GM19467 (cell line): ENCODE measurements at regions not wholly inside any gene's neighbourhood (a gene's known extent, or its start where the extent isn't known, plus 50 kb on each side); places are given as distances from the start of the nearest gene placed in this dataset.
"Not testable (repeated sequence)": the region's sequence is repeated elsewhere in the genome, so short reads cannot be mapped to it uniquely, and the experiment has no call there.

ENCODE experiments used
- ATAC-seq: cut with Tn5 transposase; IDR thresholded peaks from one replicate; pipeline ENCODE4 v1.9.1; 2021; ENCODE audit warnings: mild to moderate bottlenecking, moderate library complexity; ENCODE audit not compliant: unreplicated experiment

DNA sequence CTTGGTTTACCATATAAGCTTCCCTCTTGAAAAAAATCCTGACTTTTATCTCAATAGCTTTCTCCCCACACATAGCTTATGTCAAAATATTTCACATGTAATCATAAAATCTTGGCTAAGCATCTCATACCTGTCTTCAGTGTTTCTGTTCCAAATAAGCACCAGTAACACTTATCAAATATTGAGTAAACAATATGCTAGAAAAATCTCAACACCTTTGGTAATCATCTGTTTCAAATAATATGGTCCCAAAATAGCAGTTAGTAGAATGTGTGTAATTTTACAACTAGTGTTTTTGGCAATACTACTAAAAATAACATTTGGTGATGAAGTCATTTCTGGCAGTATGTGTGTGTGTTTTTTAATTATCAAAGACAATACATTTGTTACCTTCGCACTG lies 2138.2 kb downstream of the PCDH7 start:
- no peak for ATAC-seq

DNA sequence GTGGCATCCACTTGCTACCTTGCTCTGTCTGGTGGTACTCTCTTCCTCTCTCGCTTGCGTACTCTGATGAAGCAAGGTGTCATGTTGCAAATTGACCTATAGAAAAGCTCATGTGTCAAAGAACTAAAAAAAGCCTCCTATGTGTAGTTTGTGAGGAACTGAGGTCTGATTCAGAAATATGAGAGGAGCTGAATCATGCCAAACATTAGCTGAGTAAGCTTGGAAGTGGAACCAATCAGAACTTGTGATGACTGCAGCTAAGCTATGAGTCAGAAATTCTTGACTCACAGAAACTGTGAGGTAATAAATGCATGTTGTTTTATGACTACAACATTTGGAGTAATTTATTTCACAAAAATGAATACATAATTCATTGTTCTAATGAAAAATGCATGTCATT lies 2138.8 kb downstream of the PCDH7 start:
- no peak for ATAC-seq

DNA sequence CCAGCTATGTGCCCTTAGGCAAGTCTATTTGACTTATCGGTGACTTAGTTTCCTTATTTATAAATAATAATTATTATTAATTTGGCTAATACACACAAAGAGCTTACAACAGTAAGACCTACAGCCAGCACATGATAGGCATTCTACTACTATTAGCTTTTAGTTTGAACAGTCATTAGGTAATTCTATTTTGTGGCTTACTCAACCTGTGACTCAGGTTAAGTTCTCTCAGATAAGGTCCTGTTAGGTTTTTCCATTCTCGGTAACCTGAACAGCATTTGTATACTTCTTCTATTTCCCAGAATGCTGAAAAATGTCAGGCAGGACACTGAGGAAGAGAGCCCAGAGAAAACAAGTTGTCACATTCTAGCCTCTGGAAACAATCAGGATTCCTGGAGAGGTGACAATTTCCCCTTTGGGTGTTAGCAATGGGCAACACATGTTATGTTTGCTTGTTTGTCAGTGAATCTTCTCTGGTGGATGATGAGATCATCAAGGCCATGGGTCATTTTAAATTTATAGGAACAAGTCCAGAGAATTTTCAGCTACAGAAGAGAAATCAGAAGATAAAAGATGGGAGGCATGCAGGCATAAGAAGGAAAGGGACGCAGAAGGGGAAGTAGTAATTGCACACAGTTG lies 2144.7 kb downstream of the PCDH7 start:
- no peak for ATAC-seq

DNA sequence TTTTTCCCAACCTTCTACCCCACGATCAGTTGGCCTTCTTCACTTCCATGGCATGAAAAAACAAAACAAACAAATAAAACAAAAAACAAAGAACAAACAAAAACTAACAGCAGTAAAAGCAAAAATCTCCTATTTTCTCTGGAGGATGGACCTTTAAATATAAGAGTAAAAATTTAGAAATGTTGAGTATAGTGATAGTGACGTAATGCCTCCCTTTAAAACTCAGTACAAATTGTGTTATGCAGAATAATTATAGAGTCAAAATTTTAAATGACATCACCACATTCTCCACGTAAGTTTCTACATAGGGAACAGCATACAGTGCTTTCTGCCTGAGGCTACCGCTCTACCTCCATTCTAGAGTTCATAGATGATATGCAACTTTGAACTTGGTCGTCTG lies 2156.4 kb downstream of the PCDH7 start:
- ATAC-seq, result no peak

DNA sequence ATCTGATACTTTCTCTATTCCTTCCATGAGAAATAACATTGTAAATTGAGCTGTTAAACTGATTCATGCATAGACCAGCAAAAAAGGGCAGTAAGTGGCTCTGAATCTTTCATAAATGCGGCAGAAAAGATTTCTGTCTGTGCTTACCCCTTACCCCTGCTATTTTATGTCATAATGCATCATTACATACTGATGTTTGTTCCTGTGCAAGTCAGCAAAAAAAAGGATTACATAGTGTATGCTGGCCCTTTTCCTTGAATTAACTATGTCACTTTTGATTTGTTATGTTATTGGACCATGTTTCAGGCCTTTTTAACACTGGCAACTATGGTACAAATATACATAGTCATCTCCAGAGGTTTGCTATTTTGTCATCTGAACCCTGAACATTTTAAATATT lies 2159.7 kb downstream of the PCDH7 start:
- ATAC-seq, result no peak

DNA sequence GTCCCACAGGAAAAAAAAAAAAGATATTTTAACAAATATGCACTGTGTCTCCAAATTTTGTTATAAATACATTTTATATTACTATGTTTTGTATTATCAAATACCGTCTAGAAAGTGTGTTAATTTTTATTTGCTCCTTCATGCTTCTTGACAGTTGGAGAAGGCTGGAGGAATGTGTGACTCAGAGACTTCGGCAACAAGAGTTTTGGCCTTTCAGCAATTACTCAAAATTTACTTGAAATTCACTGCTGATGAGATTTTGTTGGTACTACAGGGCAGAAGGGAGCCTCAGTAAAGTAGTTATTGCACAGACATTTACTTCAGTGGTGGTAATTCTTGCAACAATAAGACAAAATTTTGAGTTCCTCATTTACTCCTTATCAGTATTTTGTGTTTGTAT lies 2164.0 kb downstream of the PCDH7 start:
- no peak for ATAC-seq

DNA sequence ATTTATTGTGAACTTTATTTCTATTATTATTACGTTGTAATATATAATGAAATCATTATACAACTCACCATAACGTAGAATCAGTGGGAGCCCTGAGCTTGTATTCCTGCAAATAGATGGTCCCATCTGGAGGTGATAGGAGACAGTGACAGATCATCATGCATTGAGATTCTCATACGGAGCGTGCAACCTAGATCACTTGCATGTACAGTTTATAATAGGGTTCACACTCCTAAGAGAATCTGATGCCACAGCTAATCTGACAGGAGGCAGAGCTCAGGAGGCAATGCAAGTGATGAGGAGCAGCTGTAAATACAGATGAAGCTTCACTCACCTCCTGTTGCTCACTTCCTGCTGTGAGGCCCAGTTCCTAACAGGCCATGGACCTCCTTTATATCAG lies 2170.2 kb downstream of the PCDH7 start:
- no peak for ATAC-seq

DNA sequence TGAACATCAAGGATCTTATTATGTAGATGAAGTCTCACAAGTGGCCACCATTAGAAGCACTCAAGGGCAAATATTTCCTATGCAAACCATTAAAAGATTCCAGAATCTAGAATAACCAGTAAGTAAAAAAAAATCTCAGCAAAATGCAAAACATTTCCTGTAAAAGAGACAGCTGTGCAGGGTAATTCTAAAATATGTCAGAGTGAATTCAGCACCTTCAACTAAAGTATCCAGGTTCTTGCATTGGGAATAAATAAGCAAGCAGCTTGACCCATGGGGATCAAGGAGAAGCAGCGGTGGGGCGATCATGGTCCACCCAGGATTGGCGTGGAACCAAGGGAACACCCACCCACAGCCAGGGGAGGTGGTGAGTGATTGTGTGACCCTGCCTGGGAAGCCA lies 2188.9 kb downstream of the PCDH7 start:
- no peak for ATAC-seq

DNA sequence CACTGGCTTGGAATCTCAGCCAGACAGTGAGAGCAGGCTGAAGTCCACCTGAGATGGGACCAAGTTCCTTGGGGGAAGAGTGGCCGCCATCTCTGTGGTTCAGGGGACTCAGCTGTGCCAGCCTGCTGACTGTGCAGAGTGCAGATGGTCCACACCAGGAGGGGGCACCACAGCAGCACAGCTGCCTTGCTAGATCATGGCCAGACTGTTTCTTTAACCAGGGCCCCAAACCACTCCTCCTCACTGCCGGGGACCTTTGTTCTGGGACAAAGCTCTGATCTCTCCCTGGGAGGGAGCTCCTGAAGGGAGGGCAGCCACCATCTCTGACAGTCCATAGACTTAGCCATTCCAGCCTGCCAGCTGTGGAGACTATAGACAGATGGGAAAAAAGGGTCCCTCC lies 2189.6 kb downstream of the PCDH7 start:
- no peak for ATAC-seq

DNA sequence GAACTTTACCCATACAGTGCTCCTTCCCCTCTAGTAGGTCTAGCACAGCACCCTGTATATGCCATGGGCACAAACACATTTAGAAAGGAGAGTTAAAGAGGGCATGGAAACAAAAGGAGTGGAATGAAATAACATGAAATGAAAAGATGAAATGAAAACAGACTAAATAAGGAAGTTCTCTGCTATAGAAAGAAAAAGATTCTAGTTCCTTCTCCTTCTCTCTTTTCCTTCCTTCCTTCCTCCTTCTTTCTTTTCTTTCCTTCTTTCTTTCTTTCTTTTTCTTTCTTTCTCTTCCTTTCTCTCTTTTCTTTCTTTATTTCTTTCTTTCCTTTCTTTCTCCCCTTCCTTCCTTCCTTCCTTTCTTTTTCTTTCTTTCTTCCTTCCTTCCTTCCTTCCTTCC lies 2197.4 kb downstream of the PCDH7 start:
- ATAC-seq, result no peak

DNA sequence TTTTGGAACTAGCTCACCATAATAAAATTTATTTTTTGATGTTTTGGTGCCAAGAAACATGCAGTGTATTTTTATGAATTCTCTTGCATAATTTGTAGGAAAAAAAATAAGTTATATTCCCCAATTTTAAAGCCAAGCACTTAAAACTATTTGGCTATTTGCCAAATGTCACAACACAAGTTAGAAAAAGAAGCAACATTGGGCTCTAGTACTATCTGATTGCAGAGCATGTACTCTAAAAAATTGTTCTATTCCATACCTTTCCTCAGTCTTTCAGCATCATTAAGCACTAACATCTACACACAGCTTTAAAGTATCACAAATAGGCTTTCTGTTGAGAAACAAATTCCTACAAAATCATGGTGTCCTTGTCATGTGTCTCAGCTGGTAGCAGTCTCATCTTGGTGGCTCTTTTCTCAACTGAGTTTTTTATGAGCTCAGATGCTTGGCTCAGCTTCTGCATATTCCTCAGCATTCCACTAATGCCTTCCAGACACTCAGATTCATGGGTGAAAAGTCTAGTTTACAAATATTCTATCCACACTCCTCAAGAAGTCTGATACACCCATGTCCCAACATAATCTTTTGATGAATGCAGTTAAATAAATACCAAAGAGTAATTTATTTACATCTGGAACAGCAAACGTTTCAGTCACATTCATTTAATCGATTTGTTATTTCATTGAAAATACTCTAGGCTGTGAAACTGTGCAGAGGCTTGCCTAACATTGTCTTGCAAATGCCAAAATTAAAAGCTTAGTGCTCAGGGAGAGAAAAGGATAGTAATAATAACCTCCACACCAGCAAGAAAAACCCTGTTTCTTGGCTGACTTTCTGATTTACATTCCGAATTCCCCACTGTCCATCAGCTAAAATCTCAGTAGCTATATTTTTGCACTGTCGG lies 2209.9 kb downstream of the PCDH7 start:
- ATAC-seq, result no peak

DNA sequence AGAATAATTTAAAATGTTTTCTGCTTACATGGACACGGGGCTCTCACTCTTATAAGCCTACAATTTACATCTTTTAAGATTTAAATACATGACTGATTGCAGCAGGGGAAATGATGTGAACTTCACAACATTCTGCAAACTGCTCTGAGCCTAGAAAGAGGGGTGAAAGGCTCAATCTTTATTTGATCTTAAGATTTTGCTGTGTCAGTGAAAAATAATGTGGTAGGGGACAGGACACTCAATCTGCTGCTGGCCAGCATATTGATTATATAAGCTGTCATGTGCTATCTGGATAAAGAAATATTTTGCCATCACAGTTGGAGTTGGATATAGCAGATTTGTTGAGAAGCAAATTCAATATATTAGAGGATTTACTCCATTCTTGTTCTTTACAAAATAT lies 2210.5 kb downstream of the PCDH7 start:
- ATAC-seq, result no peak

DNA sequence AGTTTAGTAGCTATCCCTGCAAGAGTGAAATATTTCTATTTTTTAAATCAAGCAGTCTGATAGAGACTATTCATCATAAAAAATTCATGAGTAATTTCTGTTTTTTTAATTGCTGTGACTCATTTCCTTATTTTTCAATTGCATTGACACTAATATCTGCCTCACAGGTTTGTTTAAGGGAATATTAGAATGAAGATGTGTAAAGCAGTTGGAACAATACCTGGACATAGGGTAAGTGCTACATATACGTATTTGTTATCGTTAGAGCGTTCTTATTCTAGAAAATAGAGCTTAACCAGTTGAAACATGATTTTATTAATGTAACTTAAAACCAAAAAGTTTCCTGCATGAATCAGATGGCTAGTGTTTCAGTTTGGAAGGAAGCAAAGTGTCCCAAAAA lies 2211.3 kb downstream of the PCDH7 start:
- no peak for ATAC-seq

DNA sequence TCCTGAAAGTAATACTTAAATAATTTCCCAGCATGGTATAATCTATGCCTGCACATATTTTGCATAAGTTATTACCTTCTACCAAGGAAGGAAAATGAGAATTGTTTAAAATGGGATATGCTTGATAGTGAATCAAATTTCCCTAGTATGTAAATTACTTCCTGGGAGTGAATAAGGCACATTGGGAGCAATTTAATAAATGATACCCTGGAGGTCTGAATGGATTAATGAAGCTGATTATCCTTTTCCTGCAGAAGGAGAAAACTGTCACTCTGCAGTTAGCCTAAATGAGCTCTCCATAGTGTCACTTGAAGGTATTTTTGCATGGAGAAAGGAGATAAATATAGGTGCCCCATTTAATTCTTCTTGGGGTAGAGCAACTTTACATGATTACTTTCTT lies 2212.0 kb downstream of the PCDH7 start:
- ATAC-seq, result no peak

DNA sequence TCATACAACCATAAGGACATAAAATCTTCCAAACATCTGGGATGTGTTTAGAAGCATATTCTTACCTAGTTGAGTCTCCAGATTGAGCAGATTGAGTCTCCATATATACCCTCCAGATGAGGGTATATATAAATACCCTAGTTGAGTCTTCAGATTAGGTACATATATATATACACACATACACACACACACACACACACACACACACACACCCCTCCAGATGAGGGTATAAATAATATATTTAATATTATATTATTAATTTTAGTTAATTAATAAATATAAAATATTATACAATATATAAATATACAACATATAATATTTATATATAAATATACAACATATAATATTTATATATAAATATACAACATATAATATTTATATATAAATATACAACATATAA lies 2219.1 kb downstream of the PCDH7 start:
- ATAC-seq, result not testable (repeated sequence)

DNA sequence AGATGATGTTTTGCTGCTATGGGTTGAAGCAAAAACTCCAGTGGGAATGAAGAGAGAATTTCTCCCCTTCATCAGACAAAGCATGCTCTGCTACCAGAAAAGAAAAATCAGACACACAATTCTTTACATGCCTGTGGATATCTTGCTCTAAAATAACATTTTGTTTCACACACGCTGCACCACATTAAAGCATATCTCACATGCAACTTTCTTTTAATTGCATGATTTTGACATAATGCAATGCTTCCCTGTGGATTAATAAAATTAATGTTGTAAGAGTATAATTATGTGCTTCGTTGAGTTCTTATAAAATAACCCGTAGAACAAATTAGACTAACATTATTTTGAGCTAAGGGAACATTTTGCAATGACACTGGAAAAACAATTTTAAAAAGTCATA lies 2230.7 kb downstream of the PCDH7 start:
- no peak for ATAC-seq

DNA sequence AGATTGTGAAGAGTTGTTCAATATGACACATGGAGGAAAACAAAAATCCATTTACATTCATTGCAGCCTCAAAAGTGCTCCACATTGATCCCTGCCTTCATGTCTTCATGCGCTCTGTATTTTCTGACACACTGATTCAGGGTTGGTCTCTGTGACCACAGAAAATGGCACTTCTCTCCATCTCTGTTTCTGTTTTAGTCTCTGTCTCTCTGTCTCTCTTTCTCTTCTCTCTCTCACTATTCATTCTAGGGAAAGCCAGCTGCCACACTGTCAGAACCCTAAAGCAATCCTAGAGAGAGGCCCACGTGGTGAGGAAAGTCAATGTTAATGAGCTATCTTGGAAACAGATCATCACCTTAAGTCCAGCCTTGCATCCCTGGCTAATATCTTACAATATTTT lies 2238.4 kb downstream of the PCDH7 start:
- ATAC-seq, result no peak

DNA sequence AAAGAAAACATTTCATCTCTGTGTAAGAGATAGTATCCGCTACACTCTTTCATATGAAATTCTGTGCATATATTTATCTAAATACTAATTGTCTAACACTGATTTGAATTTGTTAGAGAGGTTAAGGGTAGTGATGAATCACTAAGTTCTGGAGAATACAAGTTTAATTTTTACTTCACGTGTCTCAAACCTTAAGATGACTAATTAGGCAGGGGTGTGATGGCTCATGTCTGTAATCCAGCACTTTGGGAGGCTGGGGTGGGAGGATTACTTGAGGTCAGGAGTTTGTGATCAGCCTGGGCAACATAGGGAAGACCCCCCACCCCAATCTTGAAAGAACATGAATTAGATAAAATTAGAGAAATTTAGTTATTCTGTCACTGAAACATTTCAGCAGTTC lies 2241.9 kb downstream of the PCDH7 start:
- no peak for ATAC-seq

DNA sequence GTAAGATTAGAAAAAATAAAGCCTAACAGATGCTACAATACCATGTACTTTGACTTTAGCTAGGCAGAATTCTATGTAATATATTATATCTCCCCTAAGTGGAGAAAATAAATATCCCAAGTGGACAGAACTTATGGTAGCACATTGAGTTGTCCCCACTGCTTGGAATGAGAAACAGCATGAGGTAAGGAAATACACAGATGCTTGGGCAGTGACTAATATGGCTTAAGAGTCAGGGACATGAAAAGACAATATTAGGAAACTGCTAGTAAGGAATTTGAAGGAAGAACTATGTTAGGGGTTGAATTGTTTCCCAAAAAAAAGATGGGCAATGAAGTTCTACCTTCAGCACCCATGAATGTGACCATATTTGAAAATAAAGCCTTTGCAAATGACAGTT lies 2265.1 kb downstream of the PCDH7 start:
- ATAC-seq, result no peak

DNA sequence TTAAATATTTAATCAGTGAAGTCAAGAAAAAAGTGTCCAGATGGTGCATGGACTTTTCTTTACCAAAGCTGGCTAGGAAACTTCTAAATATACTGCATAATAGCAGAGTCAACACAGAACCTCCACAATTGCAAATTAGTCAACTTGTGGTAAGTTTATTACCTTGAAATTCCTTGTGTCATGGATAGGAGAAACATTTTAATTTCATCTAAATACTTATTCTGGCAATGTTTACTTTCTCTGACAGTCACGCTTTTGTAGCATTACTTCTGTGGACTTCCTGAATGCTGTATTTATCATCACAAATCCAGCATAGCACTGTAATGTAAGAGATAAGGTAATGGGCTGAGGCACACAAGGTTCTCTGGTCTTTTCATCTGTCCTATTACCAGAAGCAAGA lies 2266.1 kb downstream of the PCDH7 start:
- ATAC-seq, result no peak

DNA sequence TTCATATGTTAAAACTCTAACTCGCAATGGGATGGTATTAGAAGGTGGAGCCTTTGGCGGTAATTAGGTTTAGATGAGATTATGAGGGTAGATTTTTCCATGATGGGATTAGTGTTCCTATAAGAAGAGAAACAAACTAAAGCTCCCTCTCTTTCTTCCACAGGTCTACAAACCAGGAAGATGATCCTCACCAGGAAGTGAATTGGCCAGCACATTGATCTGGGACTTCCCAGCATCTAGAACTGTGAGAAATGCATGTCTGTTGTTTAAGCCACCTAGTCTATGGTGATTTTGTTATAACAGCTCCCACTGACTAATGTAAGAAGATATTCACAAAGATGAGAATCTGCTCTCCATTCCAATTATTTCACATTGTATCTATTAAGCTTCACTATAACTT lies 2266.9 kb downstream of the PCDH7 start:
- no peak for ATAC-seq

DNA sequence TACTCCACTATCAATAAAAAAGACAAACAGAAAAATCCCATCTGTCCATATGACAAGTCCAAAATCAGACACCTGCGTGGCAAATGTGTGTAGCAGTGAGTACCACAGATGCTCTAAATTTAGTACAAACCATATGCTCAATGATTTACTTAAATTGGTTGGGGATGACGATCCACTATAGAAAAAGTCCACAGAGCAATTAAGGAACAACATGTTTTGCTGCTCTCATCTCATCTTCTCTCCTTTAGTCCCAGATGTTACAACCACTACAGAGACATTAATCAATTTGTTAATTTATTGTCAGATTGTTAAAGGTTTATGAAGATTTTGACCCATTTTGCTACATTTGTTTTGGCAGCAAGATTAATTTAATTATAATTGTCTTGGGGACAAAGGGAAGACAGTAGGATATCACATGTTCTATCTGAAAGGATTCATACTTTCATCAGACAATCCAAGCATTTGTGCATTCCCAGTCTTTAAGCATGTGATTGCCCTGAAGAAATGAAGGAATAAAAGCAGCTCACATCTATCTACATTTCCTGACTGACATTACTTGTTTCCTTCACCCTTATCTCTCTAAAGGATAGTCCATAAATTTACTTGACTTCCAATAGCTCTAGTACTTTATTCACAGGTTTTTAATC lies 2268.1 kb downstream of the PCDH7 start:
- ATAC-seq, result no peak
